ENCODE measurements at regions not wholly inside any gene's neighbourhood (a gene's known extent, or its start where the extent isn't known, plus 50 kb on each side); places are given as distances from the start of the nearest gene placed in this dataset.
"Not testable (repeated sequence)": the region's sequence is repeated elsewhere in the genome, so short reads cannot be mapped to it uniquely, and the experiment has no call there.

DNA sequence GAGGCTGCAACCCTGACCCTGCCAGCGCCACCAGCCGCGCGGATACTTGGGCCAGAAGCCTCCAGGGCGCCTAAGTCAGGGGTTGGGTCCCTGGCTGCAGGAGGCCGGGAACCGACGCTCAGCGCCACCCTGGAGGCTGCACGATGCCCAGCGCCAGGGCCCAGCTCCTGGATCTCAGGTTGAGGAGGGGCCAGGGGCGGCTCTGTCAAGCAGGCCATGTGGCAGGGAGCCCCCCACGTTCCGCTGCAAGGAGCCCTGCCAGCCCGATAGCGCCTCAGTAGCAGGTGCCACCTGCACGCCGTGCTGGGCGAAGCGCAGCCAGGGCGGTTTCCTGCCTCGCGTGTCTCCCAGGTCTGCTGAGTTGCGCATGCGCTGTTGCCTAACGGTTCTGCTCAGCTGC lies 773.4 kb downstream of the TUBA3C start:
- H3K27me3 Mint-ChIP-seq; H3K9me3 Mint-ChIP-seq; H3K27ac Mint-ChIP-seq; intact Hi-C loops (cut with micrococcal nuclease); H3K4me1 Mint-ChIP-seq; H3K36me3 Mint-ChIP-seq (ENCODE audit: low read depth); H3K4me3 Mint-ChIP-seq: not testable (repeated sequence)
- DNase-seq, result peak; percentile 21
